BE2C (cell line): ENCODE measurements at regions not wholly inside any gene's neighbourhood (a gene's known extent, or its start where the extent isn't known, plus 50 kb on each side); places are given as distances from the start of the nearest gene placed in this dataset.

ENCODE experiments used
- DNase-seq: peaks from one replicate; pipeline ENCODE4 v3.0.0-alpha.2; 2020
- H3K27me3 ChIP-seq: fragments of 250-450 bp; sonication (Bioruptor Pico); 2 replicates; pipeline ENCODE4 v1.5.1; 2020; ENCODE audit warnings: mild to moderate bottlenecking
- H3K36me3 ChIP-seq: fragments of 250-450 bp; sonication (Bioruptor Pico); 2 replicates; pipeline ENCODE4 v1.5.1; 2020; ENCODE audit warnings: mild to moderate bottlenecking
- H3K4me1 ChIP-seq: fragments of 250-450 bp; sonication (Bioruptor Pico); 2 replicates; pipeline ENCODE4 v1.5.1; 2020
- H3K4me3 ChIP-seq: 2 replicates; pipeline ENCODE4 v1.5.1; 2011; ENCODE audit warnings: low read depth, low read length
- H3K9me3 ChIP-seq: fragments of 250-450 bp; sonication (Bioruptor Pico); 2 replicates; pipeline ENCODE4 v1.5.1; 2020
- CTCF ChIP-seq: IDR thresholded peaks from 2 replicates; pipeline ENCODE4 v1.5.1; 2012; ENCODE audit warnings: mild to moderate bottlenecking, low read depth, low read length

- no peak for TF ChIP-seq CTCF
- Histone ChIP-seq H3K4me1 (no peaks in the 10 kb centered on the region), H3K4me3 (no peak overlapping the region), H3K9me3 (no peaks in the 10 kb centered on the region), H3K27me3 (no peaks in the 10 kb centered on the region), H3K36me3 (no peaks in the 10 kb centered on the region)
- DNase-seq: no peak
Measured at GRCh38 chr2:194343167-194343566, 1313.9 kb upstream of the SLC39A10 start.

GRCh38 chr2:194332799-194333490 is 1324.1 kb upstream of the SLC39A10 start:
- TF ChIP-seq CTCF: no peak
- Histone ChIP-seq H3K4me3 (no peak overlapping the region), H3K36me3 (no peaks in the 10 kb centered on the region), H3K27me3 (no peaks in the 10 kb centered on the region), H3K9me3 (no peaks in the 10 kb centered on the region), H3K4me1 (no peaks in the 10 kb centered on the region)
- no peak for DNase-seq

- TF ChIP-seq CTCF: no peak
- Histone ChIP-seq H3K4me3 (no peak overlapping the region), H3K36me3 (no peaks in the 10 kb centered on the region), H3K4me1 (no peaks in the 10 kb centered on the region), H3K27me3 (no peaks in the 10 kb centered on the region), H3K9me3 (no peaks in the 10 kb centered on the region)
- DNase-seq: no peak
Measured at GRCh38 chr2:194328456-194328855, 1328.6 kb upstream of the SLC39A10 start.

GRCh38 chr2:194327196-194327888 is 1329.7 kb upstream of the SLC39A10 start:
- H3K36me3 ChIP-seq: no peaks in the 10 kb centered on the region
- peak; percentile 4 for DNase-seq
- H3K27me3 ChIP-seq: no peaks in the 10 kb centered on the region
- no peaks in the 10 kb centered on the region for H3K9me3 ChIP-seq
- no peaks in the 10 kb centered on the region for H3K4me1 ChIP-seq
- TF ChIP-seq CTCF: no peak
- no peak overlapping the region for H3K4me3 ChIP-seq

GRCh38 chr2:194323740-194324139 is 1333.3 kb upstream of the SLC39A10 start:
- Histone ChIP-seq H3K9me3 (no peaks in the 10 kb centered on the region), H3K36me3 (no peaks in the 10 kb centered on the region), H3K27me3 (no peaks in the 10 kb centered on the region), H3K4me3 (no peak overlapping the region), H3K4me1 (no peaks in the 10 kb centered on the region)
- TF ChIP-seq CTCF: no peak
- no peak for DNase-seq

- no peak for DNase-seq
- Histone ChIP-seq H3K4me3 (no peak overlapping the region), H3K27me3 (no peaks in the 10 kb centered on the region), H3K9me3 (no peaks in the 10 kb centered on the region), H3K36me3 (no peaks in the 10 kb centered on the region), H3K4me1 (no peaks in the 10 kb centered on the region)
- TF ChIP-seq CTCF: no peak
Measured at GRCh38 chr2:194320520-194320919, 1336.5 kb upstream of the SLC39A10 start.
